Uterus (tissue), 2 donors: ENCODE measurements at regions not wholly inside any gene's neighbourhood (a gene's known extent, or its start where the extent isn't known, plus 50 kb on each side); places are given as distances from the start of the nearest gene placed in this dataset.

Source experiments
- CTCF ChIP-seq, 4 experiments: fragments of 200-600 bp in 2 of 4; fragments of 450-650 bp in 2 of 4; sonication (generic) in 2 of 4; IDR thresholded peaks; one replicate each; pipeline ENCODE4 v1.5.1; 2016 to 2019; ENCODE audit warnings: antibody characterized with exemption in 4 of 4, mild to moderate bottlenecking in 2 of 4, moderate library complexity in 1 of 4
- POLR2A ChIP-seq, 2 donors: fragments of 450-650 bp; IDR thresholded peaks; one replicate each; pipeline ENCODE4 v1.6.1; 2016; ENCODE audit warnings: antibody characterized with exemption in 2 of 2, mild to moderate bottlenecking in 1 of 2, moderate library complexity in 1 of 2

- TF ChIP-seq POLR2A (IDR thresholded peaks at IDR 0.05) = no peak
- no peak for TF ChIP-seq CTCF (IDR thresholded peaks at IDR 0.05)
Observed at GRCh38 chr2:5915881-5916310, 223.7 kb downstream of the SOX11 start.
